Inferior parietal cortex (tissue), 1 donor: ENCODE measurements at regions not wholly inside any gene's neighbourhood (a gene's known extent, or its start where the extent isn't known, plus 50 kb on each side); places are given as distances from the start of the nearest gene placed in this dataset.
"Not testable (repeated sequence)": the region's sequence is repeated elsewhere in the genome, so short reads cannot be mapped to it uniquely, and the experiment has no call there.

Experiments used
- DNase-seq: peaks from one replicate; pipeline ENCODE4 v3.0.0-alpha.2; 2016; ENCODE audit errors: extremely low spot score

DNA sequence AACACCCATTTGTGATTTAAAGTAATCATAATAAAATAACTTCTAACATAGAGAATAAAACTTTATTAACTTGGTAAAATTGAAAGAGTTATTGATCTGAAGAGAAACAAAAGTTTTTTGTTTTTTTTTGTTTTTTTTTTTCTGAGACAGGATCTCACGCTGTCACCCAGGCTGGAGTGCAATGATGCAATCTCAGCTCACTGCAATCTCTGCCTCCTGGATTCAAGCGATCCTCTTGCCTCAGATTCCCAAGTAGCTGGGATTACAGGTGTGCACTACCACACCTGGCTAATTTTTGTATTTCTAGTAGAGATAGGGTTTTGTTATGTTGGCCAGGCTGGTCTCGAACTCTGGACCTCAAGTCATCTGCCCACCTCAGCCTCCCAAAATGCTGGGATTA is 116.5 kb upstream of the SPATA31D4 start:
- DNase-seq: not testable (repeated sequence)

GRCh38 chr9:81814401-81814793 is 113.8 kb upstream of the SPATA31D4 start:
- DNase-seq: no peak

DNA sequence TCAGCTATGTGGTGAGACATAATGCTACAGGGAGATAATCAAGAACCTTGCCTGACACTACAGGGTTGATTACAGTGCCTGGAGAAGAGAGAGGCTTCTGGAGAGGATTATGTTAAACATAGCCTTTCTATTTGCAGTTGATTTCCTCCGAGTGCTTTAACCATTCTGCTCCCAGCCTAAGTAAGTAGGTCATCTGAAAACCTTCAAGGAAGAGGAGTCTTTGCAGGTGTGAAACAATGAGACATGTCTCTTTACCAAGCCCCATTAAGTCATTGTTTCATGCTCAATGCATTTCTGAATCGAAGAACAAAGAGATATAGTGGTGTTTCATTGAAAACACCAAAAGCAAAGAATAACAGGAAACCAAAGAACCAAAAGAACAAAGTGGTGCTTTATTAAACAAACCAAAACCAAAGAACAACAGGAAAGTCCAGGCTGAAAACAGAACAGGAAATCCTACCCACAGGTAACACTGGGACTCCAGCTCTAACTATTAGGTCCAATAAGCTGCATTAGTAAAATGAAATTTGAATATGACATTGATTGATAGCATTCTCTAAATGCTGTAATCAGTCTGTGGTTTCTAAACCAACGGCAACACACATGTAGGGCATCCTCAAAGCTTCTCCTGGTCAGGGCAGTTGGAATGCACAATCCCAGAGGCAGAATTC is 113.3 kb upstream of the SPATA31D4 start:
- no peak for DNase-seq

DNA sequence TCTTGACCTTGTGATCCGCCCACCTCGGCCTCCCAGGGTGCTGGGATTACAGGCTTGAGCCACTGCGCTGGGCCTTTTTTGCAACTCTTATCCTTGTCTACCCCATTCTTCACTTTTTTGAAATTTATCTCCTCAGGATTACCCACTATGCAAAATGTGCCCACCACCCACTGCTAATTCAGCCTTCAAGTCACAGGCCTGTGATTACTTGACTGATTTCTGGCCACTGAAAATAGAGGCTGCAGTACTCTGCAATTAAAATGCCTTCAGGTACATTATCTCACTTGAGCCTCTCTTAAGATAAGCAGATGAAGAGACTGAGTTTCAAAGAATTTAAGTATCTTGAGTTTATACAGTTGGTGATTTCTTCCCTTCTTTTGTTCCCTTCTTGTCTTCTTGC is 112.4 kb upstream of the SPATA31D4 start:
- no peak for DNase-seq

- DNase-seq: no peak
These were observed 109.1 kb upstream of the SPATA31D4 start for GRCh38 chr9:81819155-81819554.

GRCh38 chr9:81819859-81820546 is 108.2 kb upstream of the SPATA31D4 start:
- no peak for DNase-seq

DNA sequence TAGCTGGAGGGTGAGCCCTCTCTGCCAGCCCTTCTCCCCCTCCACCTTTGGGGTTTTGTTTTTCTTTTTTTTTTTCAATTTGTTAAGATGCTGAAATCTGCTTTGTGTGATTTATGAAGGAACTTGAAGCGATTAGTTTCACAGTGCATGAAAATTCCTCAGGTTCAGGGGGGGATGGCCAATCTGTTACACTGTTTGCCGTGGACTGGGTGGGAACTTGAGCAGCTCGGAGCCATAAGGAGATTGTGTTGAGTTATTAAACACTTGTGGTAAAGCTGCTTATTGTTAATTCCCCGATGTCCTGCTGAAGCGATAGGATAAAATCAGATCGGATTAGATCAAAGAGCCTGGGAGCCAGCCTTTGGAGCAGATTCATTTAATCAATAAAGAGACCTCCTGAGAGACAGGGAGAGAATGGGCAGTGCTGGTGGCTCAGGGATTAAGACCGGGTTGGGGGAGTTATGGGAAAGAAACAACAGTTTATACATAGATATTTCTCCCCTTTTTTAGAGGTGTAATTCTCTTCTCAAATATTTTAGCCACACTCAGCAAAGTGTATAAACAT is 105.8 kb upstream of the SPATA31D4 start:
- no peak for DNase-seq

GRCh38 chr9:81822967-81823366 is 105.3 kb upstream of the SPATA31D4 start:
- no peak for DNase-seq

GRCh38 chr9:81823672-81824554 is 104.3 kb upstream of the SPATA31D4 start:
- DNase-seq: peak; percentile 56

- DNase-seq: no peak
These were observed 103.2 kb upstream of the SPATA31D4 start for GRCh38 chr9:81824802-81825730.

DNA sequence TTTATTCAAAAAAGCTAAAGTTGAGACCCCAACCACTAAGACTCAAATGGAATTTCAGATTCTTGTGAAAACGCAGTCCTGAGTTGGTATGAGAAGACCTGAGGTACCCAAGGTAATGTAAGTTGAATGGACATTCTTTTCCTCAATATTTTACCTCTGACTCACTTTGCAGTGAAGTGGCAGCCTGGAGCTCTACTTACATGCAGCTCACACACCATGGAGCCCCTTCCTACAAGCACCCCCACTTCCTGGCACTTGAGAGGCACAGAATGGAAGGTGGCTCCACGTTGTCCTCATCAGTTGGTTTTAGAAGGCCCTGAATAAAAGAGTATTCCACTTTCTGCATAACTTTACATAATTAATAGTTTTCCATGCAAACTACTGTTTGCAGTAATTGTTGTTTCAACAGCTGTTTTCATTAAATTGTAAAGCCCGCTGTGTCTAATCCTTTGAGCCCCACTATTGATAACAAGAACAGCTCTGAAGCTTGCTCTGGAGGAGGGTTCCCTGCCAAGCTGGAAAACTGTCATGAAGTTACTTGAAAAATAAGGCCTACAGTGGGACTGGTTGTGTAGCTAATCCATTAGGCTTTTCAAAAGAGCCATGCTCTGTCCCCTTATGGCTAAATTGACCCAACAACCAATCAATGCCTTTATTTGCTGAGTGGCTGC is 102.2 kb upstream of the SPATA31D4 start:
- DNase-seq: no peak

- peak; percentile 91 for DNase-seq
These were observed 101.7 kb upstream of the SPATA31D4 start for GRCh38 chr9:81826517-81826906.

- no peak for DNase-seq
These were observed 100.5 kb upstream of the SPATA31D4 start for GRCh38 chr9:81827616-81828296.

DNA sequence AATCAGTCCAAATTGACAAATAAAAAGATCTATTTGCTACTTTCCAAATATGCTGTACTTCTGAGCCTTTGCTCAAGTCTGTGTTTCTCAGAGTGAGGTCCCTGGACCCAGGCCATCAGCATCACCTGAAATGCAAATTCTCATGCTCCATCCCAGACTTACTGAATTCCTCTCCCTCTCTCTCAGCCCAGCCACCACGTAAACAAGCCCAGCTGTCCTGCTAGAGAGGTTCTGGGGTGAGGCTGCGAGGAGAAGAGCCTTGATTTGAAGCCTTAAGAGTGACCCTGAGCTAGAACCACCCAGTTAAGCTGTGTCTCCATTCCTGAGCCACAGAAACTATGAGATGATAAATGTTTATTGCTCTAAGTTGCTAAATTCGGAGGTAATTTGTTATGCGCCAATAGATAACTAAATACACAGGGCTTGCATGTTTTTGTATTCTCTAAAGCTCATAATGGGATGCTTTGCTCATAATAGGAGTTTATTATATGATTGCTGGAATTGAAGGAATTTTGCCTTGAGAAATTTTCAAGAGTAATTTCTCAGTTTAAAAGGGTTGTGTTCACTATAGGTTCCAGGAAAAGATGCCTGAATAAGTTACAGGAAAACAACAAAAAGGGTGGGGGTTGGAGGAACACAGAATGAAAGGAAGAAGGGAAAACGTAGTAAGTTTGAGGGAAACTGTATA is 98.9 kb upstream of the SPATA31D4 start:
- no peak for DNase-seq

DNA sequence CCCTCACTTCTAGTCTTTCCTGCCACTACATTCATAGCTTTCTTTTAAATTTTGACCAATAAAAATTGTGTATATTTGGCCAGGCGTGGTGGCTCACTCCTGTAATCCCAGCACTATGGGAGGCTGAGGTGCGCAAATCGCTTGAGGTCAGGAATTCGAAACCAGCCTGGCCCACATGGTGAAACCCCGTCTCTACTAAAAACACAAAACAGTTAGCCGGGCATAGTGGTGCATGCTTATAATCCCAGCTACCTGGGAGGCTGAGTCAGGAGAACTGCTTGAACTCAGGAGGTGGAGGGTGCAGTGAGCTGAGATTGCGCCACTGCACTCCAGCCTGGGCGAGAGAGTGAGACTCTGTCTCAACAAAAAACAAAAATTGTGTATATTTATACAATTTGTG is 97.8 kb upstream of the SPATA31D4 start:
- DNase-seq: not testable (repeated sequence)

DNA sequence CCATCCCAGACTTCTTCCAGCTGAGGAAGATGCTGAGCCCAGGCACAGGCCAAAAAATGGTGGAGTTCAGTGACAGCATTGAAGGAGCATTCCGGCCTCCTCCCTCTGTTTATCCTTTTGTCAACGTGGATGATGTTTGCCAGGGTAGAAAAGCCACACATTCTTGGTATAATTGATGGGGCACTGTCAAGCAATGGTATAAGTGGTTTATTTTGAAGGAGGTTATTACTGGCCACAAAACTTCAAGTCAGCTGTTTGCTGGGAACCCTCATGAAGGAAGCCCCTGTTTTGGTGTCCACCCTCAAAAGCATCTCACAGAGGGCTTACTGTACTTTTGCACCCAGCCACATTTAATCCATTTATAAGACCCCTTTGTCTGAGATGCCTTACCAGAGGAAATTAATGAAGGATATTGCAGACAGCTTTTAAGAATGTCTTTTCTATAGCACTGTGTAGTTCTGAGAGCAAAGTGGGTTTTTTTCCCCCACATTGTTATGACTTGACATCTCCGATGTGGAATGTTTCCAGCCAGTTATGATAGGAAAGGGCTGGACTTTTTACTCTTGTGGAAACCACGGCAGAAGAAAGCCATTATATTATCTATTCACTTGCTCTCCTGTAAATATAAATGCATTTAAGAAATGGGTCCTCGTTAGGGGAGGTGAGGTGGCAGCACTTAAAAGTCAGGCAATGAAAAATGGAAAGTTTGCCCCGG is 95.5 kb upstream of the SPATA31D4 start:
- no peak for DNase-seq

DNA sequence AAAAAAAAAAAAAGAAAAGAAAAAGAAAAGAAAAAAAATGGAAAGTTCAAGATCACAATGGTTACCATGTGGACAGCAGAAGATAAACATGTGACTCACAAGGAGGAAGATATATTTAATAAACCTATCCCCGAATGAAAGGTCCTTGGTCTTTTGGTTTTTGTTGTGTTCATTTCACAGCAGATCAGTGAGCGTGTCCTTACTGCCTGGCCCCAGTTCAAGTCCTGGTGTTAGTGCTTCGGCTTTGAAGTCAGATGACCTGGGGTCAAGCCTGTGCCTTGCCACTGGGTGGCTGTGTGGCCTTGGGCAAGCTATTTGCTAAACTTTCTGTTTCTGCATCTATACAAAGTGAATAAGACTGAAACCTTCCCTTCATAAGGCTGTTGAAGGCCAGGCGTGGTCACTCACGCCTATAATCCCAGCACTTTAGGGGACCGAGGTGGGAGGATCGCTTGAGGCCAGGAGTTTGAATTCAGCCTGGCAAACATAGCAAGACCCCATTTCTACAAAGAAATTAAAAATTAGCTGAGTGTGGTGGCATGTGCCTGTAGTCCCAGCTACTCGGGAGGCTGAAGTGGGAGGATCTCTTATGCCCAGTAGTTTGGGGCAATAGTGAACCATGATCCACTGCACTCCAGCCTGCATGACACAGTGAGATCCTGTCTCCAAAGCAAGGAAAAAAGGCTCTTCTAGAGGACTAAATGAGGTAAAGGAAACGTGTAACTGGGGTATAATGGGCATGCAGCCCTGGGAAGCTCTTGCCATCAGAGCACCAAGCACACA is 94.5 kb upstream of the SPATA31D4 start:
- no peak for DNase-seq

- no peak for DNase-seq
These were observed 86.9 kb upstream of the SPATA31D4 start for GRCh38 chr9:81841333-81841732.
